ENCODE measurements at regions not wholly inside any gene's neighbourhood (a gene's known extent, or its start where the extent isn't known, plus 50 kb on each side); places are given as distances from the start of the nearest gene placed in this dataset.

DNA sequence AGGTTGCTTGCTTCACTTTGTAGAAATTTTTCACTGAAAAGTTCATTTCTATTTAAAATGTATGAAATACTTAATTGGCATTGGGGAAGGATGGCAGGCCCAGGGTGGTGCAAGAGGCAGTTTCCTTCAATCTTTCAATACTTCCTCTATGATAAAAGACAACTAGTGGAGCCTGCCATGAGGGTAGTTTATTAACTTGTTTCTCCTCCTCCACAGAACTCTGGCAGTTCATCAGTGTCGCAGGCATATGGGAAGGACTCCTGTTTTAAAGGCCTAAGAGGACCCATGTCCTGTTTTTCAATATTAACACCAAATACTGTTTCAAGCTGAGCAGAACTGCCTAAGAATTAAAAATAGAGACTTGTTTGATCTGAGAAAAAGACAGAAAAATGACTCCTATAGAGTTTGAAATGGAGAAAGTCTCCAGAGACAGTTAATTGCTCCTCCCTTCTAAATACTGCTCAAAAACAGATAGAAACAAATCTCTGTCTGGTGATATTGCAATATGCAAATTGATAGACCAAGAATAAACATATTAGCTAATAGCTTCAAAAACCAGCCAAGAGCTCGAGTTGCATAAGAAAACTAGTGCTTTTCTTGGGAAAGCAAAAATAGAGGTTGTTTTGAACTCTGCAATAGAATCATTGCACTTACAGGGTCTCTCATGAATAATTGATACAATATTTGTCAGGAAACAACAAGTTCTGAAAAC, 665.7 kb upstream of the SLC35B3 start:
- Histone ChIP-seq H3K27me3 (ENCODE audit: control insufficient read depth, insufficient read depth, low read length) (no peaks in the 10 kb centered on the region), H3K4me3 (ENCODE audit: low read length) (no peak overlapping the region), H3K4me2 (ENCODE audit: low read length) (no peak overlapping the region), H3K9me3 (replicated peaks; ENCODE audit: low read length) (no peaks in the 10 kb centered on the region), H3K4me1 (ENCODE audit: control insufficient read depth, insufficient read depth, low read length) (no peaks in the 10 kb centered on the region), H3K36me3 (ENCODE audit: insufficient read depth, low read length) (no peaks in the 10 kb centered on the region), H3K9ac (ENCODE audit: low read depth, low read length) (no peak overlapping the region)

DNA sequence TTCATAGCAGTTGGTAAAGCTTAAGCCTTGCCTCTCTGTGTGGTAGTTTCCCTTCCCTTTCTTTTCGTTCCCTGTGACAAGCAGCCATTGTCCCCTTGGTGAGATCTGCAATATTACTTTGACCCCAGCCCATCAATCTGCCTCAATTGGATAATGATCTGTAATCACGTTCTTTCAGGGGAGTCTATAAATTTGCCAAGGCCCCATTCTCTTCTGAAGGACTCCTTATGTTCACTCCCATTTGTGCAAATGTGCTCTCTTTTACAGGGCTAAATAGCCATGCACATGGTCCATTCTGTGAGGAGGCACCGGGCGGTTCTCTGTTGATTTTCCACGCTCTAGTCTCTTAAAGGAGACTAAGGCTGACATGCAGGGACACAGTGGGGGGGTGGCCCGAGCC, 660.4 kb upstream of the SLC35B3 start:
- H3K4me3 ChIP-seq (ENCODE audit: low read length): no peak overlapping the region
- H3K9ac ChIP-seq (ENCODE audit: low read depth, low read length): no peak overlapping the region
- H3K36me3 ChIP-seq (ENCODE audit: insufficient read depth, low read length): no peaks in the 10 kb centered on the region
- no peaks in the 10 kb centered on the region for H3K4me1 ChIP-seq (ENCODE audit: control insufficient read depth, insufficient read depth, low read length)
- H3K27me3 ChIP-seq (ENCODE audit: control insufficient read depth, insufficient read depth, low read length): no peaks in the 10 kb centered on the region
- no peak overlapping the region for H3K4me2 ChIP-seq (ENCODE audit: low read length)
- H3K9me3 ChIP-seq (replicated peaks; ENCODE audit: low read length): no peaks in the 10 kb centered on the region

DNA sequence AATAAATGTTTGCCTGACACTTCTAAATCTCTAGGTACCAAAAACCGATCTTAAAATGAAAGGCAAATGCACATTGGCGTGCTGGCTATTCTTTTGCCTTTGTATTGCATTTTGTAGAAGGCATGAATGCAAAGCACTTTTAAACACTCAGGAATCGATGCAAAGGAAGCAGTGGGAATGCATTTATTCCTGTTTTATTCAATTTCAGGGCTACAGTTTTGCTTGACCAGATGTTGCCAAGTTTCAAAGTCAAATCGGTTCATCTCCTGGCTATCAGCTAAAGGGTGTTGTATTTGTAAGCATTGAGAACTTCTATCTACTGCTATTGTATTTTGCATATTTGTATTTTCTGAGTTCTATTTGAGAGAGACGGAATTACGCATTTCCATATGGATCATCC, 659.8 kb upstream of the SLC35B3 start:
- H3K27me3 ChIP-seq (ENCODE audit: control insufficient read depth, insufficient read depth, low read length): no peaks in the 10 kb centered on the region
- no peak overlapping the region for H3K4me2 ChIP-seq (ENCODE audit: low read length)
- no peaks in the 10 kb centered on the region for H3K9me3 ChIP-seq (replicated peaks; ENCODE audit: low read length)
- no peak overlapping the region for H3K4me3 ChIP-seq (ENCODE audit: low read length)
- H3K4me1 ChIP-seq (ENCODE audit: control insufficient read depth, insufficient read depth, low read length): no peaks in the 10 kb centered on the region
- no peak overlapping the region for H3K9ac ChIP-seq (ENCODE audit: low read depth, low read length)
- H3K36me3 ChIP-seq (ENCODE audit: insufficient read depth, low read length): no peaks in the 10 kb centered on the region

DNA sequence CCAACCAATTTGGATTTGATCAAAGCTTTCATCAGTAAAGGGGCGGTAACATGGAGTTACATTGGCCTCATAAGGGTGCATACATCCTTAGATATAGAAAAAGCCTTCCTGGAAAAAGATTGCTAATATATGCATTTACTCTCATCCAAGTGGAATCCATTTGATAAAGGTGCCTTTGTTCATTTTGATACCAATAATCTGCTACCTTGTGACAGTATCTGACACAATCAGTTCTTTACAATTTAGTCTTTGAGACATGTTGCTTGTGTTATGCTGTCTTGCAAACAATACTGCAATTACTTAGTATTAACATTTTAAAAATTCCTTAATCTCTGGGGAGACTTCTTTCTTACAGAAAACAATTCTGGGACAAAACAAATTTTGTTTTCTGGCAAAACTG, 654.4 kb upstream of the SLC35B3 start:
- Histone ChIP-seq H3K9me3 (replicated peaks; ENCODE audit: low read length) (peaks cover 8% of the 10 kb centered on the region), H3K4me3 (ENCODE audit: low read length) (no peak overlapping the region), H3K9ac (ENCODE audit: low read depth, low read length) (no peak overlapping the region), H3K4me1 (ENCODE audit: control insufficient read depth, insufficient read depth, low read length) (no peaks in the 10 kb centered on the region), H3K27me3 (ENCODE audit: control insufficient read depth, insufficient read depth, low read length) (no peaks in the 10 kb centered on the region), H3K4me2 (ENCODE audit: low read length) (no peak overlapping the region), H3K36me3 (ENCODE audit: insufficient read depth, low read length) (no peaks in the 10 kb centered on the region)

DNA sequence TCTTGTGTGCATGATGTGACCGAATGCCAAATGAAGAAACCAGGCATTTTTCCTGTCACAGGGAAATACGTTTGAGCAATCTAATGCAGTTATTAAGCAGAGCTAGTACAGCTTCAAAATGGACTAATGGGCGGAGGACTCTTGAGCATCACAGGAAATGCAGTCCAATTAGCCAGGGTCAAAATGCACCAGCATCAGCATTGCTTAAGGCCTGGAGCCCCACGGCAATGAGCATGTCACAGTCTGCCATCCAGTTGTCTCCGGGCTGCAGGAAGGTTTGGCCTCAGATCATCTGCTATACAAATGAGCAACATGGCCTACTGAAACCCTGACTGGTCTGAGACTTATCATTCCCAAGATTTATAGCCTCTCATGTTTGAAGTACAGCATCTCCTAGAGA, 652.1 kb upstream of the SLC35B3 start:
- no peak overlapping the region for H3K4me3 ChIP-seq (ENCODE audit: low read length)
- no peaks in the 10 kb centered on the region for H3K36me3 ChIP-seq (ENCODE audit: insufficient read depth, low read length)
- H3K9ac ChIP-seq (ENCODE audit: low read depth, low read length): no peak overlapping the region
- no peak overlapping the region for H3K4me2 ChIP-seq (ENCODE audit: low read length)
- no peaks in the 10 kb centered on the region for H3K27me3 ChIP-seq (ENCODE audit: control insufficient read depth, insufficient read depth, low read length)
- H3K4me1 ChIP-seq (ENCODE audit: control insufficient read depth, insufficient read depth, low read length): no peaks in the 10 kb centered on the region
- H3K9me3 ChIP-seq (replicated peaks; ENCODE audit: low read length): peaks cover 8% of the 10 kb centered on the region

DNA sequence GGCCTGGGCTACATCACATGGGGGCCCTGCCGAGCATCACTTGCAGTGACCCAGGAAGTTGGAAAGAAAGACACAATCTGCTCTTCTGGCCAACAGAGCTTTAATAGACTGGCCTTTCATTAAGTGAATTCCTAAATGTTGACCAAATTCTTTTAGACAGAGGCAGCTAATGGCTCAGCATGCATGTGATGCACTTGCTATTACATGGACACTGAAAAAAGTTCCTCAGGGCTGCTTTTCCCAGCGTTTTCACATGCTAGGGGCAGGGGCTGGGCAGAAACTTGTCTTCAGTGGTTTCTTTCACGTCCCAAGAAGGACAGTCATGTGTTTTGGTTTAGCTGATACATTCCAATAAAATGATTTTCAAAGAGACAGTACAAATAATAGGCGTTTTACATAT, 651.0 kb upstream of the SLC35B3 start:
- Histone ChIP-seq H3K4me2 (ENCODE audit: low read length) (no peak overlapping the region), H3K27me3 (ENCODE audit: control insufficient read depth, insufficient read depth, low read length) (no peaks in the 10 kb centered on the region), H3K4me1 (ENCODE audit: control insufficient read depth, insufficient read depth, low read length) (no peaks in the 10 kb centered on the region), H3K9me3 (replicated peaks; ENCODE audit: low read length) (peaks cover 8% of the 10 kb centered on the region), H3K4me3 (ENCODE audit: low read length) (no peak overlapping the region), H3K36me3 (ENCODE audit: insufficient read depth, low read length) (no peaks in the 10 kb centered on the region), H3K9ac (ENCODE audit: low read depth, low read length) (no peak overlapping the region)

DNA sequence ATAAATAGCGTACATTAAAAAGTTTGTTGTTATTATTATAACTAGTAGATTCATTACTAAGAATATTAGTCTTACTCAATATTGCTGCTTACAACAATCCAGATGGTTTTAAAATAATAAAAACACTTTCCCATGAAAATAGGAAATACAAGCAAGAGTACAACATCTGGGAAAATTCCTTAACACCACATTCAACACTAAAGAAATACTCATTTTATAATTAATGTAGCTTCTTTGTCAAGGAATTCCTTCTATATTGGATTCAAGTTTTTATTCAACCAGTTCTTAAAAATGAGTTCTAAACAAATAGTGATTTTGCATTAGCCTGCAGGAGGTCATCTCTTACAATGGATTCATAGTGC, 650.3 kb upstream of the SLC35B3 start:
- Histone ChIP-seq H3K9ac (ENCODE audit: low read depth, low read length) (no peak overlapping the region), H3K4me2 (ENCODE audit: low read length) (no peak overlapping the region), H3K36me3 (ENCODE audit: insufficient read depth, low read length) (no peaks in the 10 kb centered on the region), H3K27me3 (ENCODE audit: control insufficient read depth, insufficient read depth, low read length) (no peaks in the 10 kb centered on the region), H3K4me1 (ENCODE audit: control insufficient read depth, insufficient read depth, low read length) (no peaks in the 10 kb centered on the region), H3K4me3 (ENCODE audit: low read length) (no peak overlapping the region), H3K9me3 (replicated peaks; ENCODE audit: low read length) (peaks cover 8% of the 10 kb centered on the region)

DNA sequence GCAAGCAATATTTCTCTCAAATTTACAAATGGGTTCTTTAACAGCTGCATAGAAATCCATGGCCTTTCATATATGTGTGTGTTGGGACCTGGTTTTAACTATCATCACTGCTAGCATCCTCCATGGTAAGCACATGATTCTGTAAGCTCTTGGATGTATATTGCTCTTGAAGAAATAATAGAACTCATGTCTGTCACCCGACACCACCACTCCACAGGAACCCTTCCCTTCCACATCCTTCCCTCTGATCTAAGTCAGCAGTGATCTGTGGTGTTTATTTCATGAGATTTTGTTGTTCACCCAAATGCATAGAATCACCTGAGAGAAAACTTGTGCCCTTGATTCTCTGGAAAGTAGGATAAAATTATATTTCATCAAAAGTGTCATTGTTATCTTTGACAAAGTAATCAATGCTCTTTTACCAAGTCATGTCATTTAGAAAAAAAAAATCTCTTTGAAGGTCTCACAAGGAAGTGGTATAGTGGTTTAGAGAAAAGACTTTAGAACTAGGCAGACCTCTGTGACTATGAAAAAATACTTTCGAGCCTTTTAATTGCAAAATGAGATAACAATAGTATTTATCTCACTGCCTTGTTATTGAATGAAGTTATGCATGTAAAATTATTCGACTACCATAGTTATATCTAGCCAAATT, 649.8 kb upstream of the SLC35B3 start:
- Histone ChIP-seq H3K4me3 (ENCODE audit: low read length) (no peak overlapping the region), H3K36me3 (ENCODE audit: insufficient read depth, low read length) (no peaks in the 10 kb centered on the region), H3K4me2 (ENCODE audit: low read length) (no peak overlapping the region), H3K9me3 (replicated peaks; ENCODE audit: low read length) (peaks cover 8% of the 10 kb centered on the region), H3K27me3 (ENCODE audit: control insufficient read depth, insufficient read depth, low read length) (no peaks in the 10 kb centered on the region), H3K4me1 (ENCODE audit: control insufficient read depth, insufficient read depth, low read length) (no peaks in the 10 kb centered on the region), H3K9ac (ENCODE audit: low read depth, low read length) (no peak overlapping the region)

DNA sequence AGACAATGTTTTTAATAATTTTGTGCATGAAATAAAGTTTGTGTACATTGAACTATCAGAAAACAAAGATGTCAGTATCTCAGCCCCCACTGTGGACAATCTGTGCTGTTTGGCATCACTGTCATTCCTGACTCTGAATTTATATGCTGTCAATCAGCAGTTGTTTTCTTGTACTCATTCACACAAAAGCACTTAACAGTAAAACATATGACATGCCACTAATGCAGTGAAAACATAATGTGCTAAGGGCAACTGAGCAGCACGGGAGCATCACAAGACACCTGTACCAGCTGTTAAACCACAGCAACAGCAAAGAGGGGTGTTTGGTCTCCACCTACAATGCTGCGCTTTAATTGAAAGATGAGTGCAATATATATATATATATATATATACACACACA, 647.8 kb upstream of the SLC35B3 start:
- Histone ChIP-seq H3K4me2 (ENCODE audit: low read length) (no peak overlapping the region), H3K36me3 (ENCODE audit: insufficient read depth, low read length) (no peaks in the 10 kb centered on the region), H3K9ac (ENCODE audit: low read depth, low read length) (no peak overlapping the region), H3K27me3 (ENCODE audit: control insufficient read depth, insufficient read depth, low read length) (no peaks in the 10 kb centered on the region), H3K4me1 (ENCODE audit: control insufficient read depth, insufficient read depth, low read length) (no peaks in the 10 kb centered on the region), H3K4me3 (ENCODE audit: low read length) (no peak overlapping the region), H3K9me3 (replicated peaks; ENCODE audit: low read length) (peaks cover 8% of the 10 kb centered on the region)

DNA sequence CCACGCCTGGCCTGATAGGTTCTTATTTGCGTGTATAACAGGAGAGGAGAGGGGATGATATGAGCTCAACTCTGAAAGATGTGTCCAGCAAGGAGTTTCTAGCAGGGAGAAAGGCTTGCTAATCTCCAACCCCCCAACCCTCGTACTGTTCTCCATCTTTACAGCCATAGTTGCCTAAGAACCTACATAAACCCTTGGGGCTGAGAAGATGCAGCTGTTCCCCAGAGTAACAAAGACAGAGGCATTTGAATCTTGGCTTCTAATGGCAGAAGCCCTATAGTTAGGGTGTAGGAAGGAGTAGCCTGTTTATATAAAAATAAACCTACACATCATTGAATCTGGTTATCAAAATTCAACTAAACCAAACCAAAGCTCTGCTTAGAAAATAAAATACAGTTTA, 631.4 kb upstream of the SLC35B3 start:
- H3K27me3 ChIP-seq (ENCODE audit: control insufficient read depth, insufficient read depth, low read length): no peaks in the 10 kb centered on the region
- no peak overlapping the region for H3K9ac ChIP-seq (ENCODE audit: low read depth, low read length)
- H3K4me2 ChIP-seq (ENCODE audit: low read length): no peak overlapping the region
- H3K4me1 ChIP-seq (ENCODE audit: control insufficient read depth, insufficient read depth, low read length): no peaks in the 10 kb centered on the region
- H3K4me3 ChIP-seq (ENCODE audit: low read length): no peak overlapping the region
- H3K9me3 ChIP-seq (replicated peaks; ENCODE audit: low read length): peaks cover 9% of the 10 kb centered on the region
- H3K36me3 ChIP-seq (ENCODE audit: insufficient read depth, low read length): no peaks in the 10 kb centered on the region

DNA sequence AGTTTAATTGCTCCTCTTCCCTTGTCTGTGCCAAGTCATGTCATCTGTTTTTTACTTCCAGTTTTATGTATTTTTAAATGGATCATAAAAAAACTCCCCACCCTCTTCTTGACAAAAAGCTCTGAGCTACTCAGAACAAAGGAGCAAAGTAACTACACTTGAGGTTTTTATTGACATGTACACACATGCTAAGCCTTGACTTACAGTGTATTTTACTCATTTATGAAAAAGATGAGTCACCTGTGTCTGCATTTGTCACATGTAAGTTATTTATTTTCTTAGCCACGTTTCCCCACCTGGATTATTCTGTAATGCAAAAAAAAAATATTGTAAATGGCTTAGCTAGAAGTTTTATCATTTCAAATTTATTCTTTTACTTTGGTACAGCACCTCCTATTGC, 628.8 kb upstream of the SLC35B3 start:
- Histone ChIP-seq H3K36me3 (ENCODE audit: insufficient read depth, low read length) (no peaks in the 10 kb centered on the region), H3K4me2 (ENCODE audit: low read length) (no peak overlapping the region), H3K27me3 (ENCODE audit: control insufficient read depth, insufficient read depth, low read length) (no peaks in the 10 kb centered on the region), H3K4me3 (ENCODE audit: low read length) (no peak overlapping the region), H3K9me3 (replicated peaks; ENCODE audit: low read length) (peaks cover 7% of the 10 kb centered on the region), H3K9ac (ENCODE audit: low read depth, low read length) (no peak overlapping the region), H3K4me1 (ENCODE audit: control insufficient read depth, insufficient read depth, low read length) (no peaks in the 10 kb centered on the region)

DNA sequence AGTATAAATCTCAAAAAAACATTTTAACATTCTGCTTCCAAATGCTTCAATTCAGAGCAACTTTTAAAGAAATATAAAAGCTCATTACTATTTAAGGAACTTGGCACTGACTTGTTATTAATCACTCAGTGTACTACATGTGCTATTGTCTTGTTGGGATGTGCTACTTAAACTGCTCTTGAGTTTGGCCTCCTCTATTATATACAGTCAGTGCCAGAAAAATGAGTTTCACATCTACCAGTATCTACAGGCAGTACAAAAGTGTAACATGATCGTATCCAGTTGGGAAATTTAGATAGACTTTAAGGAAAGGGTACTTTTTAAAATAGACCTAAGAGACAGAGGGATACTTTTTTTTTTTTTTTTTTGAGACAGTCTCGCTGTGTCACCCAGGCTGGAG, 627.3 kb upstream of the SLC35B3 start:
- H3K4me3 ChIP-seq (ENCODE audit: low read length): no peak overlapping the region
- H3K4me1 ChIP-seq (ENCODE audit: control insufficient read depth, insufficient read depth, low read length): no peaks in the 10 kb centered on the region
- no peaks in the 10 kb centered on the region for H3K27me3 ChIP-seq (ENCODE audit: control insufficient read depth, insufficient read depth, low read length)
- no peak overlapping the region for H3K4me2 ChIP-seq (ENCODE audit: low read length)
- H3K9ac ChIP-seq (ENCODE audit: low read depth, low read length): no peak overlapping the region
- H3K9me3 ChIP-seq (replicated peaks; ENCODE audit: low read length): peaks cover 7% of the 10 kb centered on the region
- H3K36me3 ChIP-seq (ENCODE audit: insufficient read depth, low read length): no peaks in the 10 kb centered on the region

Measured in skeletal muscle satellite cell (primary cell).